ENCODE measurements at regions not wholly inside any gene's neighbourhood (a gene's known extent, or its start where the extent isn't known, plus 50 kb on each side); places are given as distances from the start of the nearest gene placed in this dataset.

- TF ChIP-seq CTCF (IDR thresholded peaks at IDR 0.05) (no peak), ZFX (IDR thresholded peaks at IDR 0.05; ENCODE audit: borderline replicate concordance) (no peak)
These were observed 724.8 kb downstream of the HACE1 start for GRCh38 chr6:104134876-104135275.

Data from 22Rv1 (cell line).